GM18498 (cell line): ENCODE measurements at regions not wholly inside any gene's neighbourhood (a gene's known extent, or its start where the extent isn't known, plus 50 kb on each side); places are given as distances from the start of the nearest gene placed in this dataset.
"Not testable (repeated sequence)": the region's sequence is repeated elsewhere in the genome, so short reads cannot be mapped to it uniquely, and the experiment has no call there.

Experiments used
- ATAC-seq: cut with Tn5 transposase; IDR thresholded peaks from one replicate; pipeline ENCODE4 v1.9.1; 2021; ENCODE audit warnings: mild to moderate bottlenecking, moderate library complexity; ENCODE audit not compliant: unreplicated experiment

DNA sequence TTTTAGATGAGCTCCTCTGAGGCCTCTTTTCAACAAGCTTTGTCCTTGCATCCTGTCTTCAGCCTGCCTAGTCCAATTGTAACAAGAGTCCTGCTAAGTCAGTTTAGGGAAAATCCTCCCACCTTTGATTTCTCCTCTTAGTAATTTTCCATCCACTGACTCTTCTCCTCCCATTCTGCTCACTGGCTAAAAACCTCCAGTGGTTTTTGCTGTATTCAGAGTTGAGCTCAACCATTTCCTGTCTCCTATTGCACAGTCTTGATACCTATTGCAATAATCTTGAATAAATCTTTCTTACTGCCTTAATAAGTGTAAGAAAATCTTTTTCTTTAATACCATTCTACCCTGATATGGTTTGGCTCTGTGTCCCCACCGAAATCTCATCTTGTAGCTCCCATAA, 117.8 kb upstream of the ENPP6 start:
- ATAC-seq = no peak

DNA sequence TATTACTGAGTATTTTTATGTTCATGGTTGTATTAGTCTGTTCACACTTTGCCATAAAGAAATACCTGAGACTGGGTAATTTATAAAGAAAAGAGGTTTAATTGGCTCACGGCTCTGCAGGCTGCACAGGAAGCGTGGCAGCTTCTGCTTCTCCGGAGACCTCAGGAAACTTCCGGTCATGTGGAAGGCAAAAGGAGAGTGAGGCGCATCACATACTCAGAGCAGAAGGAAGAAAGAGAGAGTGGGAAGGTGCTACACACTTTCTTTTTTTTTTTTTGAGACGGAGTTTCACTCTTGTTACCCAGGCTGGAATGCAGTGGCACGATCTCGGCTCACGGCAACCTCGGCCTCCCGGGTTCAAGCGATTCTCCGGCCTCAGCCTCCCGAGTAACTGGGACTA, 115.8 kb upstream of the ENPP6 start:
- ATAC-seq = not testable (repeated sequence)

DNA sequence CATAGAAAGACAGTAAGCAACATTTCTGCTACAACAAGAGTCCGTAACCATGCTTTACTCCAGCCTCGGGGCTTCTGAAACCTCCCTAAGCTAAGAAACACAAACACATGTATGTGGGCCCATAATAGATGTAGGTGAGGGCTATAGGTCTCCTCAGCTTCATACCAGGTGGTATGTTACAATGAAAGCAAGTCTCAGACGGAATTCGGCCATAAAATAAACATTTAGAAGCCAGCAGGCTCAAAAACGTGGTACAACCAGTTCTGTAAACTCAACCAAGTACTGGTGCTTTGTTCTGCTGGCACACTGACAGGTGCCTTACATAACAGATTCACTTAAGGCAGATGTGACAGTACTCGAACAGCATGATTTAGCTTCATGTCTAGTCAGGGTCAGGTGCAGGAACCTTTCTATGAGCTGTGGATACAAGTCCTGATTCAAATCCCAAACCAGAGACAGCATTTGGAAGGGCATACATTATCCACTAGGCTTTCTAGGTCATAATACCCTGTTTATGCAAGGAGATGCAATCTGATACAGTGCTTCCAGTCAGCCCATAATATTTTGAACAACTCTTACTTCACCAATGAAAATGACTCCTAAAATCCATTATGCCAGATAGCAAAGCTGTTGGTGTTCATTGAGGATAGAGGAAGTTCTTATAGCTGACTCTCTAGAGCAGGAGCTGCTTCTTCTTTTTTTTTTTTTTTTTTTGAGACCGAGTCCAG, 113.8 kb upstream of the ENPP6 start:
- ATAC-seq = no peak

DNA sequence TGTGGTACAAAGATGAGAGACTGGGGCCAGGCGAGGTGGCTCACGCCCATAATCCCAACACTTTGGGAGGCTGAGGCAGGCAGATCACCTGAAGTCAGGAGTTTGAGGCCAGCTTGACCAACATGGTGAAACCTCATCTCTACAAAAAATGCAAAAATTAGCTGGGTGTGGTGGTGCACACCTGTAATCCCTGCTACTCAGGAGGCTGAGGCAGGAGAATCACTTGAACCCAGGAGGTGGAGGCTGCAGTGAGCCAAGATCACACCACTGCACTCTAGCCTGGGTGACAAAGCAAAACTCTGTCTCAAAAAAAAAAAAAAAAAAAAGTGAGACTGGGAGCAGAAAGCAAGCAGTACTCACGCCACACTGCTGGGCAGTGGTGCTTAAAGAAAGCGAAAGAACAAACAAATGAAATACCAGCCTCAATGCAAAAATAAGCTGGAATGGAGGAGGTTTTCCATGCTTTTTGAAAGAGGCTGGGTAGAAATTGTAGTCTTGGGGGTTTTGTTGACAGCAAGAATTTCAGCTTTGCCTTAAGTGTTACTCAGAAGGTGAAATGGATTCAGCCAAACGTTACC, 112.9 kb upstream of the ENPP6 start:
- ATAC-seq = peak; percentile 18

DNA sequence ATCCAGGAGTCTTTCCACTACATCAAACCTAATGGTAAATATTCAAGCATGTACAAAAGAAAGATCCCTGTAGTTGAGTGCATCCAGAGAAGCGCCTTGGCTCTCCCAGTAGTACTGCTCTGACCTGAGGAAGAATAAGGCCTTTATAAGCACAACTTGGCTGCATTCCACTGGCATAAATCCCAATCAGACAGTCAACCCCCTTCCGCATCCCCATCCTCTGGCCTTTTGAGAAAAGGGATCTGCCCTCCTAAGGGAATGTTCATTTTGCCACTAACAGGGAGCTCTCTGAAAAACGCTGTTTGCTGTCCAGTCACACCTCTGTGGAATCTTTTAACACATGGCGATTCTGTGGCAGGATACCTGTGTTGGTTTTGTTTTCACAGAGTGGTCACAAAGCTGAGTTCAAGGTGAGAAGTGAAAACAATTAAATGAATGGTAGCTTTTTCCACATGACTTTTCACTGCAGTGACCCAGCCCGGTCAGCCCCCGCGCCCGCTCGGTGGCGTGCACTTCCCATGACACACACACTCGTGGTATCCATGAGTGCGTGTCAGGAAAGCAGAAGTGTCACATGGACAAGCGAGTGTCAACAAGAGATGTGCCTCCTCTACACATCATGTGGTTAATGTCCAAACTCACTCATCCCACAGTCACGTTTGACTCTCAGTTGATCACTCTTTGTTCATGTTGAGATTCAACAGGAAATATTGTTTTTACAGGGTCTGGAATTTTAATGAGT, 112.2 kb upstream of the ENPP6 start:
- peak; percentile 70 for ATAC-seq

DNA sequence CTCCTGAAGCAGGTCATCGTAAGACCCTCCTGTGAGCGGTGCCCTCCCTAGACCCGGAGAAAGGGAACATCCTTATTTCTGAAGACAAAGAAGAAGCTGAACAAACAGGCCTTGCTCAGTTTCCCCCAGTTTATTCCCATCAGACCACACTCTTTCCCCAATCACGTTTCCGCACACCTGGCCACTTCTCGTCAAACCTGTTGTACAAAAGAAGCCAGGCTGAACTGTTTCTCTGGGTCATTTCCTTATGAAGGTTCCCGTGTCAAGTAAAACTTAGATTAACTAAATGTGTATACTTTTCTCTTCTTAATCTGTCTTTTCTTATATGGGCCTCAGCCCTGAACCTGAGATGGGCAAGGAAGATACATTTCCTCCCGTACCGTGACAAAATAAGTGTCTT, 111.6 kb upstream of the ENPP6 start:
- ATAC-seq = no peak

DNA sequence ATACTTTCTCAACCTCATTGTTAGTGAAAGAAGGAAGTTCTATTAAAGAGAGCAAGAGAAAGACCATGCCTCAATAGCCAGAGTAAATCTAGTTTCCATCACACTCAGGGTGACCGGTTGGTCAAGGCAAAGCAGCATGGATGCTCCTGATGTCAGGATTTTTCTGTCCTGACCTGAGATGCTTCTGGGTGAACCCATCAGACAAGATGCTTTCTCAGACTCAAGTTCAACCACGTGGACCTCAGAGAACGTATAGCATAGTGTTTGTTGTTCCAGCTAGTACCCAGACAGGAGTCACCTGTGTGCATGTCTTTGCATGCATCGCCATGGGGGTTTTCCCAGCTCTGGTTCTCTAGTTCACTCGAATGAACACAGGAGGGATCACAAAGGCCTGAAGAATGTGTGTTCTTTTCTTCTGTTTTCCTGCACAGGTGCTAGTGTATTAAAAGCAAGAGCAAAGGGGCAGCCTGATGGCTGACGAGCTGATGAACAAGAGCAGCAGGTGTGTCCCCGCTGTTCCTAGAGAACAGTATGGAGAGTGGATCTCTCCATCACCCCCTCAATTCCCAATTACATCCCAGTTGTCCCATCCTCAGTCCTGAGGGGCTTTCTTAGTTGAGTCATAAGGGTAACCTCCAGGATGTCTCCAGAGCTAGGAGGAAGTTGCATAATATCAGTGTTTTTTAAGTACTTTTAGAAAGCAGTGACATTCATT, 110.5 kb upstream of the ENPP6 start:
- ATAC-seq = peak; percentile 69

DNA sequence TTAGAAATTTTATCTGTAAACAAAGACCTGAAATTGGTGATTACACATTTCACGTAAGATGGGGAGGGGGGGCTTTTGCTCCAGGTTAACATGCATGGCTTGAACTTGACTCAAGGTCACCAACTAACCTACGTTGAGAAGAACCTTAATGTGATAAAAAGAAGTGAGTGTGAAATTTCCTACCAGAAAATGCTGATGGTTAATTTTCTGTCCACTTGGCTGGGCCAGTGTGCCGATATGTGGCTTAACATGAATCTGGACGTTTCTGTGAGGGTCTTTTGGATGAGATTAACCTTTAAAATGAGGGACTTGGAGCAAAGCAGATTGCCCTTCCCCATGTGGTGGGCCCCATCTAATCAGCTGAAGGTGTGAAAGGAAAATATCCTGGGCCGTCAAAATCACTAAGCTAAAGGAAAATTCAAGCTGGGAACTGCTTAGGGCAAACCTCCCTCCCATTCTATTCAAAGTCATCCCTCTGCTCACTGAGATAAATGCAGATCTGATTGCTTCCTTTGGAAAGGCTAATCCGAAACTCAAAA, 107.3 kb upstream of the ENPP6 start:
- ATAC-seq = no peak

DNA sequence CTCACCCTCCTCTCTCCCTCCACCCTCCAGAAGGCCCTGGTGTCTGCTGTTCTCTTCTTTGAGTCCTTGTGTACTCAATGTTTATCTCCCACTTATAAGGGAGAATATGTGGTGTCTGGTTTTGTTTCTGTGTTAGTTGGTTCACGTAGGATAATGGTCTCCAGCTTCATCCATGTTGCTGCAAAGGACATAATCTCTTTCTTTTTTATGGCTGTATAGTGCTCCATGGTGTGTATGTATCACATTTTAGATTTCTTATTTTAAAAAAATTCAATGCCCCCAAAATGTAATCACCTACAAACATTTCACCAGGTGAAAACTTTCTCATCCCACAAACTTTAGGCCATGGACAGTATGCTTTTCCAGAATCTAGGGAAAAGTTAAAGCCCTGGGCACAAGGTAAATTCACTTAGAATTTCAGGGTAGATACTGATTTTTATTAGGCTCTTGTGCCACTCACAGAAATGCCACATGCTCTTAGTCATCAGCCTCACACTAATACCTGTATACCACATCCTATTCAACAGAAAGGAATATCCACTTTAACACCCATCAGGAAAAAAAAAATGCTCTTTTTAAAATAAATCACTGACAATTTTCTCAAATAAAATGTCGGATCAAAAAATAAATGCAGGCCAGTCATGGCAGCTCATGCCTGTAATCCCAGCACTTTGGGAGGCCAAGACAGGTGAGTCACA, 104.8 kb upstream of the ENPP6 start:
- no peak for ATAC-seq

DNA sequence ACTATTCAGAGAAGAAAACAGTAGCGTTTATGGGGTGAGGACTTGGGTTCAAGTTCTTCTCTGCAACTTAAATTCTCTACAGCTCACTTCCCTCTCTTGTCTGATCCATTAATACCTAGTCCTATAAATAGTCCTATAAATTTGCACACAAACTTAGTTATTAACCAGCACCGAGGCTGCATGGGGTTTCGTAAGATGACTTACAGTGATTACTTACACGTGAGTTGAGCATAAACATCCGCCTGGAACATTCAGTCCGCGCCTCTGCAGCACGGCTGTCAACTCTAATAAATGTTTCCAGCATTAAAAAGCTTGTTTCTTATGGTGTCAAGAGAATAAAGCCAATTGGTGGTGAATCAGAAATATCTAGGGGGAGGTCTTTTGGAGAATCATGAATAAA, 103.0 kb upstream of the ENPP6 start:
- ATAC-seq = no peak

DNA sequence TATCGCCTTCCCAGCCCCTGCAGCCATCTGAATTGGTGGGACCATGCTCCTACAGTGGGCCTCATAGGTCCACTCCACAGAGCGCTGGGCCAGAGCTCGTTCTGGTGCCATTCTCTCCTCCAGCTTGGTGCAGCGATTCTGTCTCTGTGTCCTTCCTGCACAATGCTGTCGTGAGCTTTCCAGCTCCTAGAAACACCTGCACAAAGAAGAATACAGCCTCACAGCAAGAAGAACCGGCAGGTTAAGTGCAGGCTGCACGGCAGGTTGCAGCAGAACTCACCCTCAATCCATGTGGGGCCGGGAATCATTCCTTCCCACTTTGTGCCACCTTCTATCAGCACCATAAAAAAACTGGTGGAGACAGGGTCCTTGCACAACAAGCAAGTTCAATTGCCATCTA, 101.2 kb upstream of the ENPP6 start:
- ATAC-seq = peak; percentile 2

DNA sequence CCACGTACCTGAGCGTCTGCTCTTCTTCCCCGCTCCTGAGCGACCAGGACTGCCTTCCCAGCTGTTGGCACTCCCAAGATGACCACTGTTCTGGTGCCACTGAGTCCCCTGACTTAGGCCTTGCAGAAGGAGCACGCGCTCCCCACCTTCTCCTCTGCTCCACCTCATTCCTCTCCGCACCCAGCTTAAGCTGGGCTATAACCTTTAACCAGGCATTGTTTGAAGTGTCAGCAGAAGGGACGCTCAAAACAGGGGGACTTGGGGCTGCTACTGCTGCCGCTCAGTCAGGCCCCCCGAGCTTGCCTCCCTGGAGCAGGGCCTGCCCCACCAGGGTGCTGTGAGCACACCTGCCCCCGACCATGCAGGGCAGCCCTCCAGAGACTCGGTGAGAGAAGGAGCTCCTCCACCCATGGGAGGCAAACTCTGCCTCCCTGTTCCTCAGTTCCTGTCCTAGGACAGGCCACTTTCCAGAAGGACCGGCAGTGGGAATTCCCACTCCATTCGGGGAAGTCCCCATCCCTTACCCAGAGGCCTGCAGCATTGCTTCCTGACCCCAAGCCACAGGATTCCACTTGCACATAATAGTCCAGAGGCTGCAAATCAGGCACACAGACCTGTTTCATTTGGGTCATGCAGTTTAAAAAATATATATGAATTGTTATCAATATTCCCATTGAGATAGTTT, 99.7 kb upstream of the ENPP6 start:
- no peak for ATAC-seq

DNA sequence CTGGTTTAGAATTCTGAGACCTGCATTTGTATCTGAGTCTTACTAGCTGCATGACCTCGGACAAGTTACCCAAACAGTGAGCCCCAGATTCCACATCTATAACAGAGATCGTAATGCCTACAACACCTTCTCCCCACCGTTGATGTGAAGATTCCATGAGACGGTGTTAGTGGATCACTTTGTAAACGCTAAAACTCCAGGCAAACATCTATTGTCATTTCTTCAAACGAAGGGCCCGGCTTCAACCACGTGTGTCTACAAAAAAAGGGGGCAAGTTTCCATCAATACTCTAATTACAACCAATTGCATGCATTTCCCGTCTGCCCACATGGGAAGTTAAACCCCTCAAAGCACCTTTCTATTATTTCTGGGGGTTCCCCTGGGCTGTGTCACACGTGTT, 99.1 kb upstream of the ENPP6 start:
- ATAC-seq = no peak

DNA sequence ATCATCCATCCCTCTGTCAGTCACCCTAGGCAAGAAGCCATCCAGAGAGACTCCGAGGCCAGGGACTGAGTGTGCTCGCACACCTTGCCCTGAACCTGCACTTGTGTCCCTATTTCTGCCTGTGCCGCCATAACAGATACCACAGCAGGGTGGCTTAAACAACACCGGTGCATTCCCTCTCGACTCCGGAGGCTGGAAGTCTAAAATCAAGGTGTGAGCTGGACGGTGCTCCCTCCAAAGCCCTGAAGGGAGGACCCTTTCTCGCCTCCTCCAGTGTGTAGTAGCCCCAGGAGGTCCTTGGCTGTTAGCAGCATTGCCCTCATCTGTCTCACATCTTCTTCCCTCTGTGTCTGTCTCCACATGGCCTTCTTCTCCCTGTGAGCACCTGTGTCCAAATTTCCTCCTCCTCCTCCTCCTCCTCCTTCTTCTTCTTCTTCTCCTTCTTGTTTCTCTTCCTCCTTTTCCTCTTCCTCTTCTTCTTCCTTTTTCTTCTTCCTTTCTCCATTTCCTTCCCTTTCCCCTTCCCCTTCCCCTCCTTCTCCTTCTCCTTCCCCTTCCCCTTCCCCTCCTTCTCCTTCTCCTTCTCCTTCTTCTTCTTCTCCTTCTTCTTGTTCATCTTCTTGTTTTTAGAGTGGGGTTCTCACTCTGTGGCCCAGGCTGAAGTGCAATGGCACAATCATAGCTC, 98.1 kb upstream of the ENPP6 start:
- no peak for ATAC-seq

DNA sequence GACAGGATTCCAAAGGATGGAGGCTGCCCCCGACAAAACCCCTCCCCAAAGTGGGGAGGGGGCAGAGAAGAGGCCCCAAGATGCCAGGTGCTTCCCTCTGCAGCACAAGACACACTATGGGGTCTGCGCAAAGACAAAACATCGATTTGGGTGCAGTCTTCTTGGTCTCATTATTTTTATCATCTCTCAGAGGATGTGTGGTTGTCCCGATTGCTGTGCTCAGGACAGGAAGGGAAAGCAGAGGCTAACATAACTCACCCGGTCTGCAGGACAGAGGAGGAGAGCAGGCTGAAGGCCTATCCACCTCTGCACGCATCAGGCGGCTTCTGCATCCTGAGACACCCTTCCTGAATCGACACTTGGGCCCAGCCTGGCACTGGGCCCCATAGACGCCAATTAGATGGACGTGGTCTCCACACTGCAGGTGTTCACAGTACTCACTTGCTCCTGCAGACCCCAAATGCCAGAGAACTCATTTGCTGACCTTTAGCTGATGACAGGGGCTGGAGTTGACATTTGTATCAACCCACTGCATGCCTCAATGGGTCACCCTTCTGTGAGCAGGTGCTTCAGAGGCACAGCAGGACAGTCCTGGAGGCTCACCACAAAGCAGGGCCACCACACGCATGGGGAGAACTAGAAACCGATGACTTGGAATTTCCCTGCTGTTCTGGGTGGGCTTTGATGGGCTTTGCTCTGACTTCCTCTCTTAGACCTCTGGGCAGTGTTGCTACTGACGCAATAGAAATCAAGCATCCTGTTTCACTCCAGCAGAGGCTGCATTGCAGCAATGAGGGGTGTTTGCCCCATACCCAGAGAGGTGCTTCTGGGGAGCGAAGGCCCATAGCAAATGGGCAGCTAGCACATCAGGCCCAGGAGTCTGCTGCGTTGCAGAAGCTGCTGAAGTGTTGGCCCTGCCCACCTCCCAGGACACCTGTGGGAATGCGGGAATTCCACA, 96.3 kb upstream of the ENPP6 start:
- ATAC-seq = peak; percentile 71

DNA sequence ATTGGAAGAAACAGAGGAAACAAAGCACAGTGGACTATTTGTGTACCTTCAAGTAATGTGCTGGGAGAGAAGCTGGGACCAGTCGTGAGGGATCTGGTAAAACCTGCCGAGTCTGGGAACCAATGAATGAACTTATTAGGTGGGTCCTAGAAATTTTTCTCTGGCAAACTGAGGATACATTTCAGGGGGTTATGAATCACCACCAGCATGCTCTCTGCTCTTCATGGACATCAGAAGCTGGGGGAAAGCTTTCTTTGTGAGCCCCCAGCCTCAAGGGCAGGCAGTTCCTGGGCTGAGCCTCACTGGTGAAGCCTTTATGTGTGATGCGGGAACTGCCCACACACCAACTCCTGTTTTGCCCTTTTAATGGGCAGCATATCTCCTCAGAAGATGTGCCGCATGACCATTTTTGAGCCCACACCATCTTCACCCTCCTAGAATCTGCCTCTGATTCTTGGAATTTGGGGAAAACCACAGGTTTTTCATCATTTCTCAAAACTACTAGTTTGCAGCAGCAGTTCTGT, 95.4 kb upstream of the ENPP6 start:
- ATAC-seq = no peak

DNA sequence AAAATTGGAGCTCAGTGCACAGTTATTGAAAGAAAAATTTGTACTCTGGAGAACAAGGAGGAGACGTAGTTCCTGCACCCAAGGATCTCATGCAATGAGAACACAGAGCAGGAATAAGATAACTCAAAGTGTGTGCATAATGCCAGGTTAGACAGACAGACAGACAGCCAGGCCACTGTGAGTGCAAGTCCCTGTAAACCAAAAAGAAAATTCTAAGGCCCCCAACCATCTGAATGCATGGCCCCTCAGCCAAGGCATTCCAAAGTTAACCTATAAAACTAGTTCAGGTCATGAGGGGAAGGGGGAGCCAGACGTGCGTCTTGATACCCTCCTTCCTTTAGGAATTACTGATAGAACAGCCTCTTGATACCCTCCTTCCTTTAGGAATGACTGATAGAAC, 94.5 kb upstream of the ENPP6 start:
- no peak for ATAC-seq
